ENCODE measurements at regions not wholly inside any gene's neighbourhood (a gene's known extent, or its start where the extent isn't known, plus 50 kb on each side); places are given as distances from the start of the nearest gene placed in this dataset.

DNA sequence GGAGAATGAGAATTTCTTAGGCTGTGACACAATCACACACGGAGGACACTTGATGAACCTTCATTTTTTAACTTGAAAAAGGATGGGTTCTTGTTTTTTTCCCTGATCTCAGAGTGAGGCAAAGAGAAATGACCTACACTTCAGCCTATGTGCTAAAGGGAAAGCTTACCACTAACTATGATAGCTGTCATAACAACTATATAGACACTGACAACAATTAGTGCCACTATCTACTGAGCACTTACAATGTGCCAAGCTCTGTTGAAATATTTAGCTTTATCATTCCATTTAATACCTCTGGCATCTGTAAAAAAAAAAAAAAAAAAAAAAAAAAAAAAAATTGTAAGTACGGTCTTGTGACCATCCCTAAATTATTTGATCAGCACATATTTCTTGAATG is 135.9 kb upstream of the WWC1 start:
- no peak for DNase-seq

DNA sequence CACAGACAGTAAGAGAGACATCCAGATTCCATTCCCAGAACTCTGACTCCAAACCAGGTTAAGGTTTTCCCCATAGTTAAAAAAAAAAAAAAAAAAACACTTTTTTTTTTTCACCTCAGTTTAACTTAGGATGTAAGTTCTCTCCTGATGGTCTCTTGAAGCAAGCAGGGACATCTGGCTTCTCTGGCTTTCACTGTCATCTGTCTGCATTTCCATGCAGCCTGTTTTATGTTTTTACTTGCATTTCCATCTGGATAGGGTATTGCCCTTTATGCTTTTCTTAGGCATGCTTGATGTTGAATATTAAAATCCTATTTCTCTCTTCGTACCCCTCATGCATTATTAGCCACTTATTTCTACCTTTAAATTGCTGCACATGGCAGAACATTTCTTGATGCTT is 135.3 kb upstream of the WWC1 start:
- DNase-seq, result peak; percentile 11 to 80

DNA sequence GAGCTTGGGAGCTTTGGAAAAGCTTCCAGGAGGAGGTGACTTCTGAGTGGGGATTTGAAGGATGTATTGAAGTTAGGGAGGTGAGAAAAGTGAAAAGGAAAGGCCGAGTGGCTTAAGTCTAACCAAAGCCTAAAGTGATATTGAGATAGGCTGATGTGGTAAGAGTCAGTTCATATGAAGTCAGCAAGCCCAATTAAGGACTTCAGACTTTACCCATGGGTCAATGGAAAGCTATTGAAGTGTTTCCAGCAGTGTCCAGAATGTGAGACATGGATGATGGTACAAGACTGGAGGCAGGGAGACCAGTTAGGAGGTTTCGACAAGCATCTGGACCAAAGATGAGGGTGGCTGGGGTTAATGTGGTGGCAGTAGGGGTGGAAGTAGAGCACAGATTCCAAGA is 134.3 kb upstream of the WWC1 start:
- DNase-seq, result no peak

DNA sequence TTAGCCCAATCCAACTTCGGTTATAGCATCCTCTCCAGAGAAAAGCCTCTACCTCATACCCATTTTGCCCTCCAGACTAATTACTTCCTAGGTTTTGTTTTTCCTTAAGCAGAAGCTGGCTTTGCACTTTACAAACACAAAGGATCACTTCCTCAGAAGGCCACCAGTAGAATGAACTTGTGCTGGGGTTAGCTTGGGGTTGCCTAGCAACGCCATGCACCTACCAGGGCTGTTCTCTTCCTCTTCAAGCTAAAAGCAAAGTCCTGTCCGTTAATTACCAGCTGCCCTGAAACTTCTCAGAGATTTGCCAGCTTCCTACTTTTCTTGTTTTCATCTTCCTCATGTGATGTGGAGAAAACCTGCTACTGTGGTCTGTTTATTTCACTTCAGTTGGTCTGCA is 132.0 kb upstream of the WWC1 start:
- peak; percentile 67 to 78 for DNase-seq

DNA sequence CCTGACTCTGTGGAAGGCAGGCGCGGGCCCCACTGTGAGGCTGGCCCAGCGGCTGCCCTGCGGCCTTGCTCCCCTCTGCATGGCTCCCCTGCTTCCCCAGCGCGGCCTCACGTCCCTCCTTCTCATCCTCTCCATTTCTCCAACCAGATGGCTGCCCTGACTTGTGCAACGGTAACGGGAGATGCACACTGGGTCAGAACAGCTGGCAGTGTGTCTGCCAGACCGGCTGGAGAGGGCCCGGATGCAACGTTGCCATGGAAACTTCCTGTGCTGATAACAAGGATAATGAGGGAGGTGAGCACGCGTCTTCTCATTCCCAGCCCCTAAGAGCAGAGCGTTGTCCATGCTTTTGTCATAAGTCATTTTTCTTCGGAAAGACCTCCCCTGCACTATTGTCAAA is 129.0 kb upstream of the WWC1 start:
- DNase-seq, result peak; percentile 92 to 98

DNA sequence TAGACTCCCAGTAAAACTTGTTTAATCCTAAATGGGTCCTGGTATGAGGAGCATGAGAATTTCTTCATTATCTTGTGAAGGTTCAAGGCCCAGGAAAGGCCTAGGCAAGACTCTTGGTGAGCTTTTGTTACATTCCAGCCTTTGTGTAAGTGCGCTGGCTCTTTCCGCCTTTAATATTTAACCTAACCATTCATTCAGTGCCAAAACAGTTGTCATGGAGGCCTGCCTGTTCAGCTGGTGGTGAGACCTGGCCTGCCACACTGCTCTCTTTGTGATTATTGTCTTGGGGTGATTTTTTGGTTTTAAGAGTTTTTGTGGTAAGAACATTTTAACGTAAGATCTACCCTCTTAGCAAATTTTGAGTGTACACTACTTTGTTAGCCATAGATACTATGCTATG is 127.5 kb upstream of the WWC1 start:
- no peak for DNase-seq

DNA sequence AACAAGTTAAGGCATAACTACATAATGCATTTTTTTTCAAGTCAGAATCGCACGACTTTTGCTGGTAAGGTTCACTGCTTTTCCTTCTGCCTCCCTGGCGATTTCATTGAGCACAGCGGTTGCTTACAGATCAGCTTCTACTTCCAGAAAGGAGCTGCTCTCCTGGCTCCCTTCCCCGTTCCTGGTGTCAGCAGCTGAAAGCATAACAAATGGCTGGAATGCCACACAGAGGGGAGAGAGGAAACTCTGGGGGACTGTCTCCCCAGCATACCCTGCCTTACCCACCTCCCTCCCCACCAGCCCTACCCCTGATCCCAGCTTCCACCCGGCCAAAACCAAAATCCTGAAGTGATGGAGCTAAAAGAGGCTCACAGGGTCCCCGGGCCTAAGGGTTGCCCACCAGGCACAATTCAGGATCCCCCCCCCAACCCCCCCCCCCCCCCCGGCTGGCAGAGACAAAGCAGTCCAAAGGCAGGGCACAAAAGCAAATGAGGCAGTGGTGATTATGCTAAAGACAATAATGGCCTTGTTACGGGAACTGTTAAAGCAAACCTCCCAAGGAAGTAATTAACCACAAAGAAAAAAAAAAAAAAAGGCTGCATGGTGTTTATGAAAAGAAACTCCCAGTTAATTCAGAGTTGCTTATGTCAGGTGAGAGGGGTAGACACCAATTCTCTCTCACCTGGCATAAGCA is 126.1 kb upstream of the WWC1 start:
- no peak for DNase-seq

DNA sequence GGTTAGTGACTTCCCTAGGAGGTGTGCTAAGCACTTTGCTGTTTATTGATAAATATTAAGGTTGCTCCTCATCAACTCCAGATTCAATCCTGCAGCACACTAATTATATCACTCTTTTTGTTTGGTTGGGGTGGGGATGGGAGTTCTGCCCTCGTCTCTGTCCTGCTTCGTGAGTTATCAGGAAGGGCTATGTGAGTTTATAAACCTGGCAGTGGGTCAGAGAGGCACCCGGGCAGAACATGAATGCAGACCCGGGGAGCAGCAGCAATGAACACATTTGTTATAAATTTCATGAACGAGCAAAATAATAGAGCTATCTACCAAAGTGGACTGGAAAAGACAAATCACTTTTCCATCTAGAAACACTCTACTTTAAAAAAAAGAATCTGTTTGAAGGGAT is 125.5 kb upstream of the WWC1 start:
- no peak for DNase-seq

DNA sequence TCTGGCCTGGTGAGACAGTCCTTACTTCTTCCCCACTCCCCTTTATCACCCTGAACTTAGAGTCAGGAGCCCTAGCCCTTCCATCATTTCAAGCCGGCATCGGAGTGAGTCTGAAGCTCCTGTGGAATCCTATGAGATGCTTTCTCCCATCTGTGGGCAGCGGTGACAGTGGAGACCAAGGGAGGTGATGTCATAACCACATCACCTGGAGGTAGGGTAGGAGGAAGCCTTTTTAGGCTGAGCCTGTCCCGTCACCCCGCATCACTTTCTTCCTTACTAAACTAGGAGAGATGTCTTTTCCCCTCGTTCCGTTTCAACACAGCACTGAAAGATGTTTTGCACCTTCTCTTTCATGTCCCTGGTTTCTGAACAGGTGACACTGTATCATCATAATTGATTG is 124.1 kb upstream of the WWC1 start:
- no peak for DNase-seq

DNA sequence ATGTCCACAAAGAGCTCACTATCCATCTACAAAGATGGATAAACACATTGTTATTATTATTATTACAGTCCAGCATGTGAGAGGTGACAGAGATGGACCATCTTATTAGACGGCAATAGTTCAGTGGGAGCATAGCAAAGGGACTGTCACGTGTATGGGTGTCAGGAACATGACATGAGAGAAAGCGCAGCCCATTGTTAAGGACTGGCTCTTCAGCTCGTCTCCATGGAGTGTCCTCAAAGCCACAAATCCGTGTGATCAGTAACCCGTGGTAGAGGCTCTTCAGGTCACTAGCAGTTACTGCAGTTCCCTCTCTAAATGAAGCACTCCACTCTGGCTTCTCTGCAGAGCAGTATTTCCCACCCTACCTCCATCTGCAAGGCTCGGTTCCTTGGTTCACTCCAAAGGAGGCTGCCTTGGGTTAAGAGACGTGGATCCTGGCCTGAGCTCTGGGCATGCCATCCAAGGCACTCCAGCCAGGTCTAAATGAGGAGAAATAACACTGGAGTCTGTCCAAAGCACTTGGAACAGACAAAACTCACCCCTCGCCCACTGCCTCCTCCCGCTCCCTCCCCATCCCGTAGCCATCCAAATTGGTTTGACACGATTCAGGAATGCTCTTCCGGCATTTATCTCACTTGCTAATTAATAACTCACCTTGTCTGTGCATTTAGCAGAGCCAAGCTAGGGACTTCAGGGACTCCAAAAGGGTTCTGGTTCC is 122.3 kb upstream of the WWC1 start:
- no peak for DNase-seq

DNA sequence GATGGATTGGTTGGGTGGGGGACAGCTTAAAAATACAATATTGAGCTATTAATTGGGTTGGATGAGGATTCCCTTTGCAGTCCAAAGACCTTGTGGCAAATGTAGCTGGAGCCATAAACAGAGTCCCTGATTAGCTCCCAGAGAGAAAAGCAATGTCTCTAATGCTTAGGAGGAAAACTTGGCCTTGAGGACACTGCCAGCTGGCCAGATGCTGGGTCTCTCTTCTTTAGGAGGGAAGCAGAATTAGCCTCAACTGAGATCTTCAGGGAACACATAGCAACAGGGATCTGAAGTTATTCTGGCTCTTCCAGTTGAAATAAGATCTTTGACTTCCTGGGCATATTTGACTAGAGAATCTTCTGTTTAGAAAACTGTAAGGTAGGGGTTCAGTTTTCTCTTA is 121.7 kb upstream of the WWC1 start:
- DNase-seq, result no peak

DNA sequence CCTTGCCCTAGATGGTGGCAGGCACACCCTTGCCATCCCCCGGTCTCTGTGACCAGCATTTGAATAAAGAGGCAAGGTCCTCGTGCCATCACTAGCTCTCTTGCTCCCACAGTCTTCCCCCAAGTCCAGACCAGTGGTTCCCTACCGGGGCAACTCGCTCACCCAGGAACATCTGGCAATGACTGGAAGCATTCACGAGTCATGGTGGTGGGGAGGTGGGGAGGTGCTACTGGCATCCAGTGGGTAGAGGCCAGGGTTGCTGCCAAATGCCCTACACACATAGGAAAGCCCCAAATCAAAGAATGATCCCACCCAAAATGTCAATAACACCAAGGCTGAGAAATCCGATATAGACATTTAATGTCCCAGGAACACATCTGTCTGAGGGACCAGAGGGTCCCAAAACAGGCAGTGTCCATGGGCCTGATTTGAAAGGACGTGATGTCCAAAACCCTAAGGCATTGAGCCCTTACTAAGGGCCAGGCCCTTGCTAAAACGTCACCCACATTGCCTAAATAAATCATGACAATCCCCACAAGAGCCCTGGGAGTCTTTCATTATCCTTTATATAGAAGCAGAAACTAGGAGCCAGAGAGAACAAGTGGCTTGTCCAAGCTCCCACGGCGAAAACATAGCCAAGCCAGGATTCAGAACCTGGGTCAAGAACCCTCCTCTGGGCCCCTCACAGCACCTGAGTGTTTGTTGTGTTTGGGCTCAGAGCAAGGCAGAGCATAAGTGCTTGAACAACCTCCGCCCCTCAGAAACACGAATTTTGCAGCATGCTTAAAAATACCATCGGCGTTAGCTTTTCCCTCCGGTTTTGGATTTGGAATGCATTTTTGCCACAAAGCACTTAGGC is 119.3 kb upstream of the WWC1 start:
- no peak for DNase-seq

DNA sequence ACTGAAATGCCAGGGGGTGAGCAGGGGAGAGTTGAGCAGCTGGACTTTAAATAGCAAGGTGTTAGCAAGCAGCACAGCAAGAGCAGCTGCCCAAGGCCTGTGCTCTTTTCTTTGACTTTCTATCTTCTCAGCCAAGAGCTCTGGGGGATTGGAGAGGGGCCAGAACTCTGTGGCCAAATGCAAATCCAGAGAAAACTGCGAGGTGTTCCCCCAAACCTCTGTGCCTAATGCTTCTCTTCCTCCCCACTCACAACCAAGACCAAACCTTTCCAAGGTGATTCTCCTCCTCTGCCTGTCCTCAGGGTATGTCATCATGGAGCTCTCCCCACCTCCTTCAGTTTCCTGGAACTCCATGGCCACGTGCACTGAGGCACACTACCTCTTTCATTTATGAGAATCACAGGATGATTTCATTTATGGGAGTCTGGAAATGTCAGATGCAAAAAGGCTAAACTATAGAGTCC is 118.7 kb upstream of the WWC1 start:
- DNase-seq, result no peak

DNA sequence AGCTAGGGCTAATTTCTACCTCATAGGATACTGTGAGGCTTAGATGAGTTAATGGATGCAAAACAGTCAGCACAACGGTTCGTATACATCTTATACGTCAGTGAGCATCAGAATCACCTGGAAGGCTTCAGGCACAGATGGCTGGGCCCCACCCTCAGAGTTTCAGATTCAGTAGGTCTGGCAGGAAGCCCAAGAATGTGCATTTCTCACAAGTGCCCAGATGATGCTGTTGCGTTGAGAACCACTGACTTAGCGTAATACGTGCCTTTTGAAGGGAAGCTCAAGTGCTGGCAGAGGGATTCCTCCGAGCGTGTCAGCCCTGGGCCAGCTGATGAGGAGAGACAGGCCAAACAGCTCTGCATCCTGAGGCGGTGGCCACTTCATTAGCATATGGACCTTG is 117.1 kb upstream of the WWC1 start:
- peak; percentile 95 to 99 for DNase-seq

DNA sequence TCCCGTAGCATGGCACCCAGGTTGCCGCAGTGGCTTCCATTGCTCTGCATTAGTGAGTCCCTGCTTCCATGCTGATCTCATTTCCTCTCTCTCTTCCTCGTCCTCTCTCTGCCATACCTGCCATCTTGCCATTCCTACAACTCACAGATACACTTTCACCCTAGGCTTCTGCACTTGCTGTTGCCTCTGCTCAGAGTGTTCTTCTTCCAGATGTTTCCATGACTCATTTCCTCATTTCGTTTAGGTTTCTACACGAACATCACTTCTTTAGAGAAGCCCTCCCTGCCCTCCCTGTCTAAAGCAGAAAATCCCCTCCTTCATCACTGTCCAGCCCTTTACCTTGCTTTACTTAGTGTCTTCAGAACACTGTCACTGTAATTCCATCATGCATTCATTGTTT is 115.2 kb upstream of the WWC1 start:
- DNase-seq, result no peak

DNA sequence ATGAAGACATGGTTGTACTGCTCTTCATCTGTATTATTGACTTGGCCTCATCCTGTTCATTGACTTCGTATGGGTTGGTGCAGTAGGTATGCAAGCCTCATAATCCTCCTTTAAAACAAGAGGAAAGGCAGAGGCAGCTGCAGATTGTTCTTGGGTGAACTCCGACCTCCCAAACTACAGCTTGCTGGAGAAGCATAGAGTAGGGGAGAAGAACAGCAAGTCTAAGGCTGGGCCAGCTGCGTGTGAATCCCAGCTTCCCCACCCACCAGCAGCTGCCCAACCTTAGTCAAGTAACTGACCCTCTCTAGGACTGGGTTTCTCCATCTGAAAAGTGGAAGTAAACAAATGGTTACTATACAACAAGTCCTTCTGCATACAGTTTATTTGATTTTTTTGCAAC is 114.5 kb upstream of the WWC1 start:
- DNase-seq, result no peak

DNA sequence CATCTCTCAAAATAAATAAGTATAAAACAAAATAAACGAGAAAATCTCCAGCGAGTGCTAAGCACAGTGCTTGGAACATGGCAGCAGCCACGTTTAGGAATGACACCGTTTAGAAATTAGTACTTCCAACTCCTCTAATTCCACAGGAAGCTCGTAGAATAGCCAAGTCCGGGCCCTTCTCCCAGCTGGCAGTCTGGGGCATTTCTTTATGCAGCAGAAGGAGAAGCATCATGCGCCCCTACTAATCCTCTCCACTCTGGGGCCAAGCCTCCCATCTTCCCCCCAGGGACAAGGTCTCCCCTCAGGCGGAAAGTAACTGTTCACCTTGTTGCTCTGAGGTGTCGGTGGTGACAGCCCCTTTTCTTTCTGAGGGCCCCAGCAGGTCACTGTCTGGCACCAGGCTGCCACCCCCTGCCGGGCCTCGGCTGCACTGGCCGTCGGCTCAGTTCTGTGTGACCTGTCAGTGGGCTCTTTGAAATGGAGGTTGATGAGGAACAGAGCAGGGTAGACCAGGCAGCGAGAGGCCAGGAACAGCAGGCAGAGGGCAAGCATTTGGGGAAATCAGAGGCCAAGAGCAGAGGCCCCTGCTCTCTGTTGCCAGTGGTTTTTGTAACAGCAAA is 113.5 kb upstream of the WWC1 start:
- peak; percentile 64 to 85 for DNase-seq

DNA sequence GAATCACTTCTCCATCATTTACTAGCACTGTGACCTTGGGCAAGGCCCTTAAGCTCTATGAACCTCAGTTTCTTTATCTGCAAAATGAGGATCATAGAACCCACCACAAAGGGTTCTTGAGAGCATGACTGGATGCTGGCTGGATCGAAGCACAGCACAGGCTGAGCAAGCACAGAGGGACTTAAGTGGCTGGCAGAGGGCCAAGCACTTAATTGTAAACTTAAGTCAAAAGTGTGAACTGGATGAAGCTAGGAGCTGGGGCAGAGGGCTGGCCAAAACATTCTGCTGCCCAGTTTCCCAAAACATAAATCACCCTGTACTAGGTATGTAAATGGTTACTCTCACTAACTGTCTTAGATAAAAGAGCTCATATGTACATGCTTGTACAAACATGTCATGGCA is 112.3 kb upstream of the WWC1 start:
- DNase-seq, result peak; percentile 35 to 81

DNA sequence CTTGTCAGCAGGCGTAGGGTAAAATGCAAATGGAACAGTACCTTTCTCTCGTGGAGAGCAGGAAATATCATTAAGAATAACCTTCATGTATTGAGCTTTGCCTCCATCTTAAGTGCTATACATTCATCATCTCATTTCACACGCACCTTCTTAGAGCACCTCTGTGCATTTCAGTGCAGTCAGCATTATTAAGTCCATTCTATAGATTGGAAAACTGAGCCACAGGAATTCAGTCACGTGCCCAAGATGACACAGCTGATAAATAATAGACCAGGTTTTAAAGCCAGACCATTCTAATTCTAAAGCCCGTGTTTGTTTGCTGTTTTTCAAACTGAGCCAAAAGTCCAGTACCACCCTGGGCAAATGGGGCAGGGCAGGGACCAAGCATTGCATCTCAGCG is 109.2 kb upstream of the WWC1 start:
- no peak for DNase-seq

DNA sequence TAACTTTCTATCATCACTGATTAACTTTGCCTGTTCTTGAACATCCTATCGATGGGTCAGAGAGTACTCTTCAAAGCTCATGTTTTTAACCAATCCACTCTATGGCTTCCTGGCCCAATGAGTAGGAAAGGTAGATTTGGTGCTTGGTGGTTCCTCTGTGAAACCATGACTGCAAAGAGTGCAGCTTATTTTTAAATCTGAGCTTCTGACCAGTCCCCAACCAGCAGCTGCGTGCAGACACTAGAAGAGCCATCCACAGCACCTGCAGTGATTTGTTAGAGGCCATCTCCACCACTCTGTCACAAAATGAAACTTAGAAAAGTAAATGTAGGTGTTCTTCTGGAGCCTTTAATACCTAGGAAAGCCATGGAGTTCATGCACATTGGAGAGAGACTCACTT is 107.3 kb upstream of the WWC1 start:
- no peak for DNase-seq

DNA sequence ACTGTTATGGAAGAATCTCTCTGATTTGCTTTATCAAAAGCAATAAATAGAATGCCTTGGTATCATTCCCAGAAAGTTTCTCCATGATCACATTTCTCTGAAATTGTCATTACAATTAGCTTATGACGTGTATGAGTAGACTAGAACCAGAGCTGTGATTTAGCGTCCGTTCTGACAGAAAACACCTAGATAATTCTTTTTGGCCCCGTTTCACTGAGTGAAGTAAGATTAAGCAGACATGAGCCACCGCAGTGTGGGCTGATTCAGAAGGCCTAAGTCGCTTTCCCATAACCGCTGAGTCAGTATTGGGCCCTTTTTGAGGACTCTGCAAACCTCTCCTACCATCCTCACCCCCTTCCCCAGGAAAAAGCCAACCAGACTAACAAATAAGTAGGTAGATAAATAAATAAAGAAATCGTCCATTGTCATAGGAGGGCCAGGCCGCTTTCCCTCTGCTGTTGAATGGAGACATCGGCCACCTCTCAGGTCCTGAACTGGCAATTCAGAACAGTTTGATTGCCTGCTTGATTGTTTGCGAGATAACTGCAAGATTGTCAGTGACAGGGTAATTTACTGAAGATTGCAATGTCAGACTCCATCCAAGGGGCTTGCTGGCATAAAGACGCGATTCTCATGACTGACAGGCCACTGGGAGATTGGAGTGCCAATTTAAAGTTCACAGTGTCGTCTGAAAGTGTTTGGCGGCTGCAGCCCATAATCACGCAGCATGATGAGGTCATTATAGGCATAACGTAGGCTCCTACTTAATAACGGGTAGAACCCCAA is 105.0 kb upstream of the WWC1 start:
- no peak for DNase-seq

DNA sequence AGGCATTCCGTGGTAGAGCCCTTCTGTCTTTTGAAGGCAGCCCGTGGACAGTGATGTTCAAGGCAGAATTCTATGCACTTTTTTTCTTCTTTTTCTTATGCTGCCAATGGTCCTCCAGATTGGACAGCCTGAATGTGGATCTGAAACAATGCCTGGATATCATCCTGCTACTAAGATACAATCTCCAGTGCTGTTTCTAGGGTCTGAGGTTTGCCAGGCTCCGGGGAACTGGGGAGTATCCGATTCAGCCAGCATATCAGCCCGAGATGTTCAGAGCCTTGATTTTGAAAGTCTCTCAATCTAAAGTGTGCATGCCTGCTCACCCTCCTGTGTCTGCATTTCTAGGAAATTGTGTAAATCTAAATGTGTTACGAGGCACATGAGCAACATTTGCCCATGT is 103.8 kb upstream of the WWC1 start:
- no peak for DNase-seq

DNA sequence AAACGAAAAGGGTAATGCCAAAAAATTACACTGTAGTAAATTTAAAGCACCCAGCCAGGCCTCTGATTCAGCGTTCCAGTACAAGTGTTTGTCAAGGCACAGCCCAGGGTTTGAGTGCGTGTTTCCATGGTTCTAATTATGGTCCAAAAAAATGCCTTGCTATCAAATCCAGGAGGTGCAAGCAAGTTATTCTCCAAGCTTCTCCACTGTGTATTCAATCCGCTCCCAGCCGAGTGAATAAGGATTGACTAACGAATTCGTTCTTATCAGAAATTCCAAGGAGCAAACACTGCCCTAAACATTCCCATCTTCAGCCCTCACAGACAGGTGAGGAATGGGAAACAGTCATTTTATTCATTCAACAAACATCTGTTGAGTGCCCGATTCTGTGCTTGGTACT is 103.3 kb upstream of the WWC1 start:
- no peak for DNase-seq

Measured in NCI-H524 (cell line).